ENCODE measurements at regions not wholly inside any gene's neighbourhood (a gene's known extent, or its start where the extent isn't known, plus 50 kb on each side); places are given as distances from the start of the nearest gene placed in this dataset.
"Not testable (repeated sequence)": the region's sequence is repeated elsewhere in the genome, so short reads cannot be mapped to it uniquely, and the experiment has no call there.

DNA sequence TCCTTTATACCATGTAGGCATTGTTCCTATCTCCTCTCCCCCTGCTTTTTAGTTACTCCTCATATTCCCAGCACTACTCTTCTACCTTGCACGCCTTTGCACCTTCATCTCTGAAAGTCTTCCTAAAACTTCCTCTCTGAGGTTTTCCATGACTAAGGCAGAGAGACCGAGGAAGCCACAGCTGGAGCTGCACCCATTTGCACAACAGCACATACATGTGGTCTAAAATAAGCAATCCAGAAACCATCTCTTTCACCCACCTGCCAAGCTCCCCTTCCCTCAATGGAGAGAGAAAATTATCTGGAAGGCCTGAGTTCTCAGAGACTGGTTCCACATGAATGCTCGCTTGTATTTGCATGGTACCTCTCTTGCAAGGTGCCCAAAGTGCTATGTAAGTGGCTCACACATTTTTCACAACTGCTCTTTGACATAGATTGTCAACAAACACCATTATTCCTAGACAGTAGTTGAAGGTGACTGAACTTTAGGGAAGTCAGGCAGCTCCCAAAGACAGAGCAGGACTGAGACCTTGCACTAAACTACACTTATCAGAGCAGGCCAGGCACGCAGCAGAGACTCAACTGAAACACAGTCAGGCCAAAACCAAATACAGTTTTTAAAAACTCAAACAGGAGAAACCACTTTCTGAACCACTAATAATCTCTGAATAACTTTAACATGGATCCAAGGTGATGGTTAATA, 313.2 kb downstream of the TFAP2A start:
- DNase-seq: no peak

DNA sequence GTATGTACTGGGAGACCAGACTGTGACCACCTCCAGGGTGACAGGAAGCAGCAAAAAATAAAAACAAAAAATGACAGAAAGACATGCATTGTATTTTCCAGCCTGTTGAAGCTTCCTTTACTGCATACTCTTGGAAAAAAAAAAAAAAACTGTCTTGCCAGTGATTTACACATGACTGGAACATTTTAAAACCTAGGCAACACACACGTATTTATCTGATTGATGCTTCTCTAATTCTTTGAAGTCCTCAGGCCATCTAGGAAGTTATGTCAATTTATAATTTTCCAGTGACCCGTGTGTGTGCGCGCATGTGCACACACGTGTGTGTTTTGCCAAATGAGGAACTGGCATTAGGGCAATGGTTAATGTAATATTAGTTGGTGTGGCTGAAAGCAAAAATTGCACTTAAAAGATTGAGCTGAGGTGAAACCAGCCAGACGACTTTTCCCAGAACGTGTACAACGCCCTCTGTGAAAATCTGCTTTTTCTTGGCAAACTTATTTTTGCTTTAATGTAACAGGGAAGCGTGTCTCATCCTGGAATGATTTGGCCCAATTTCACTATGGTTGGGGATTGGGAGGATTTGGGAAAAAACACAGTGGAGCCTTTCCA, 315.2 kb downstream of the TFAP2A start:
- DNase-seq: peak; percentile 27

DNA sequence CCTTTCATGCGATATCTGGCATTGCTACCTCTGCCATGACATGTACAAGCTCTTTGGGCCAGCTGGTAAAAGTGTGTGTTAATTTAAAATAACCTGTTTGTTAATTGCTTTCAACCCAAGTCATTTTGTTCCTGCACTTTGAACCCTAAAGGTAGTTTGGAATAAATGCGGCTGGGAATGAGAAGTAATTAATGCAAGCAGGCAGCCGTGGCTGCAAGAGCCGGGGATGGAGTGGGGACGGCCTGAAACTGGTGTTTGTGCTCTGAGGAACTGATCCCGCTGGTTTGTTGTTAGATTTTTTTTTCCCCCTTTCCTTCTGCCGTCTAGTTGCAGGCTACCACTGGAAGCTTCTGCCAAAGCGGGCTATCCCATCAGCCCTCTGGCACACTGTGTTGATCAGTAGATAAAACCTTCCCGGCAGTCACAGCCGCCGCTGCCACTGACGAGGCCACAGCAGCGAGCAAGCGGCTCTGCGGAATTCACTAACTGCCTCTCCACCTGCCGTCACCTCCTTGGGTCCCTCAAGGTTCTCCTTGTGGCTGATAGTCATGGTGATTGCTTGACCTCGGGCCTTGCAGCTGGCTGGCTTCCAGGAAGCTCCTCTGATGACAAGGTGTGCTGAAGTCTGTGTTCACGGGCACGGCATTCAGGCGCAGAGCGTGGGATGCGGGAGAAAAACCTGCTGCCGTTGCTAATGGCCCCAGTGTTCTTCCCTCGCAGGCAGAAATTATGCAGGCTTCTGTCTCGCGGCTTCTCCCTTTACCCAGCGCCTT, 315.9 kb downstream of the TFAP2A start:
- no peak for DNase-seq

DNA sequence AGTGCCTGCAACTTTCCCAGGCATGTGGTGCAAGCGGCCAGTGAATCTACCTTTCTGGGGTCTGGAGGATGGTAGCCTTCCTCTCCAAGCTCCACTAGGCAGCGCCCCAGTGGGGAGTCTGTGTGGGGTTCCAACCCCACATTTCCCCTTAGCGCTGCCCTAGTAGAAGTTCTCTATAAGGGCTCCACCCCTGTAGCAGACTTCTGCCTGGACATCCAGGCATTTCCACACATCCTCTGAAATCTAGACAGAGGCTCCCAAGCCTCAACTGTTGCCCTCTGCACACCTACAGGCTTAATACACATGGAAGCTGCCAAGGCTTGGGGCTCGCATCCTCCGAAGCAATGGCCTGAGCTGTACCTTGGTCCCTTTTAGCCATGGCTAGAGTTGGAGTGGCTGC, 321.6 kb downstream of the TFAP2A start:
- DNase-seq: no peak

DNA sequence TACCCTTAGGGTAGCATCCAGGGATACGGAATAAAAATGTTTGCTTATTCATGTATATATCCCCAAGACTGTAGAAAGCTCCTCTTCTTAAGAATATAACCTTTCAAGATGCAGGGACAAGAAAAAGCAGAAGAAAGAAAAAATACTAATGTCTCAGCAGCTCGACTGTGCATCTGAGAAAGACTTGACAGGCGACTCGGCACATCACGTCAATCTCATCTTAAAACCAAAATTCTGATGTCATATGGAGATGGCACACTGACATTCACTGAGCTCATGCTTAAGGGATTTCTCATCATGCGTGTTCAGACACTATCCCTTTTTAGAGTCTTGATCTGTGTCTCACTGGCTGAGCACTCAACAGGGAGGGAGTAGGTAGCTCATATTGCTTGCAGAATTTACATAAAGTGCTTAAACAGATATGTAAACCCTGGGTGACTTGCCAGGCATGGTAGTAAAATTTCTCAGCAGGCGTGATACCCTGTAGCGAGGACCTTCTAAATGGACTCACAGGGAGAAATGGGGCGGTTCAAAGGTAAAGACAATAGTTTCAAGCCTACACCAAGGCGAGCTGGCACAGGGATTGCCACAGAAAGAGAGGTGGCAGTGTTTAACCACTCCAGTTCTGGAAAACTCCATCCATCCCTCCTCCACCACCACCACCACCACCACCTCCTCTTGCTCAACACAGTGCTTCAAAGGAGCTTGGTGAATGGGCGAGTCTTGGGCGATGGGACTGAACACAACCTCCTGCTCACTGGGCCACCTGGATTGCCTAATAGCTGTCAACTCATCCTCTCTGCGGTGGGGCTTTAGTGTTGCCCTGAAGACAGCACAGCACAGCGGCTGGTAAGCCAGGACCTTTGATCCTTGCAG, 330.5 kb downstream of the TFAP2A start:
- no peak for DNase-seq

DNA sequence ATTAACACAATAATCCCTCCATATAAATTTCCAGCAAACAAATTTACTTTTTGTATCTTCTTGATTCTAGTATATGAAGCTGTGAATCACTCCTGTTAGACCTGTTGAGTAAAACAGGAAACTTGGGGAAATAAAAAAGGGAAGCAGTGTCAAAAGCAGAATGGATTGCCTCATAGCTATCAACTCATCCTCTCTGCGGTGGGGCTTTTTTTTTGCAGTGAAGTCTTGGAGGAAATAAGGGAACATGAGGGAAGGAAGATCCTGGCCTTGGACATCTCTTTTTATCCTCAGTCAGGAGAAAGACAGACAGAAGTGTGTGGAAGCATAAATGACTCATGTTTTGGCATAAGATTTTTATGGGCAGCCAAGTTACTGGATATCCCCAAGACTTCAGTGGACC, 332.5 kb downstream of the TFAP2A start:
- DNase-seq: no peak

DNA sequence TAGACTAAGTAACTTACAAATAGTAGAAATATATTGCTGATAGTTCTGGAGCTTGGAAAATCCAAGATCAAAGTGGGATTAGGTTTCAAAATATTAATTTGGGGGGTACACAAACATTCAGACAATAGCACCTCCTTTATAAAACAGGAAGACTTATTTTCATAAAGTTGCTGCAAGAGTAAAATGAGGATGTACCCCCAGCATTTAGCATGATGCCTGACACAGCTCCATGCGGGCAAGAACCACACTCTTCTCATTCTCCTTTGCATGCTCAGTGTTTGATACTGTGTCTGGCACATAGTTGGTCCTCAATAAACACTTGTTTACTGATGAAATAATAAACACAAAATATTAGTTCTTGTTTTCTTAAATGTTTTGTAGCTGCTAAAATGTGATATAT, 332.9 kb downstream of the TFAP2A start:
- no peak for DNase-seq

DNA sequence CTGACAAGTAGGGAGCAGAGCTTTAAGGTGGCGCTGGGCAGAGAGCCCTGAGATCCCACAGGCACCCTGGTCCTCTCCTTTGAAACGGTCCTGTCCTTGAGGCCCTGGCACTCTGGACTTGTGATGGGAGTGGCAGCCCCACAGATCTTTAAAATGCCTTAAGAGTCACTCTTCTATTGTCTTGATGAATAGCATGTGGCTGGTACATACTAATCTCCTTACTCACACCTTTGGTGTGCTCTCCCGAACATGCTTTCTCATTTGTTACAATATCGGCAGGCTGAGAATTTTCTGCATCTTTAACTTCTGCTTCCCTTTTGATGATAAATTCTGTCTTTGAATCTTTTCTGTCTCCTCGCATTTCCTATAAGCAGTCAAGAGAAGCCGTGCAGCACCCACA, 333.8 kb downstream of the TFAP2A start:
- DNase-seq: no peak

DNA sequence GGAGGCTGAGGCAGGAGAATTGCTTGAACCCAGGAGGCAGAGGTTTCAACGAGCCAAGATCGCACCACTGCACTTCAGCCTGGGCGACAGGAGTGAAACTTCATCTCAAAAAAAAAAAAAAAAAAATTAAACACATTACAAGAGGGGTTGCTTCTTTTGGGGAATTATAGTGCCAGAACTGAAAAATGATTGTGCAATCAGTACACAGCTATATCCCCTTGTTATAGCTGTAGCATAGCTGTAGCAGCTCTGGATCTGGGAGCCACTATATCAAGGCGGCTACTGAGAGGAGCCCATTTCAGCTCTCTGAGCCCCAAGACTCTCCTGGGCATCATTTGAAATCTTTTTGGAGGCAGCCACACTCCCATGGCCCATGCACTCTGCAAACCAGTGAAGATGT, 334.3 kb downstream of the TFAP2A start:
- no peak for DNase-seq

DNA sequence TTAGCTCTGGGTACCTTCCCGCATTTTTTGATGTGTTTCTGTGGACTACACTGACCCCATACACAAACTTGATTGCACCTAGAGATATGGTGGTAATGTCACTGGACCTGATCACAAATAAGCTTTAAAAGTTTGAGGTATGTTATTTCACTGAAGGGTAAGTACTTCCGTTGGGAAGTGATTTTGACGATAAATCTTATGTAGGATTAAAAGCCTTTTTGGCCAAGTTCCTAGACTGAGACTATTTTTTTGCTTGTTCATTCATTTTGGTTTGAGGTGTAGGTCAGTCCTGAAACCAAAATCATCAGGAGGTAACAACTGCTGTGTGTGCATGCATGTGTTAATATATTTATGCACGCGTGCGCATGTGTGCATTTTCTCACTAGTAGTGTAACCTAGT, 336.3 kb downstream of the TFAP2A start:
- DNase-seq: no peak

DNA sequence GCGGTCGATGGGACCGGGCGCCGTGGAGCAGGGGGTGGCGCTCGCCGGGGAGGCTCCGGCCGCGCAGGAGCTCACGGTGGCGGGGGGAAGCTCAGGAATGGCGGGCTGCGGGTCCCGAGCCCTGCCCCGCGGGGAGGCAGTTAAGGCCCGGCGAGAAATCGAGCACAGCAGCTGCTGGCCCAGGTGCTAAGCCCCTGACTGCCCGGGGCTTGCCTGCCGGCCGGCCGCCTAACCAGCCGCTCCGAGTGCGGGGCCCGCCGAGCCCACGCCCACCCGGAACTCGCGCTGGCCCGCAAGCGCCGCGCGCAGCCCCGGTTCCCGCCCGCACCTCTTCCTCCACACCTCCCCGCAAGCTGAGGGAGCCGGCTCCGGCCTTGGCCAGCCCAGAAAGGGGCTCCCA, 340.1 kb downstream of the TFAP2A start:
- DNase-seq: not testable (repeated sequence)

DNA sequence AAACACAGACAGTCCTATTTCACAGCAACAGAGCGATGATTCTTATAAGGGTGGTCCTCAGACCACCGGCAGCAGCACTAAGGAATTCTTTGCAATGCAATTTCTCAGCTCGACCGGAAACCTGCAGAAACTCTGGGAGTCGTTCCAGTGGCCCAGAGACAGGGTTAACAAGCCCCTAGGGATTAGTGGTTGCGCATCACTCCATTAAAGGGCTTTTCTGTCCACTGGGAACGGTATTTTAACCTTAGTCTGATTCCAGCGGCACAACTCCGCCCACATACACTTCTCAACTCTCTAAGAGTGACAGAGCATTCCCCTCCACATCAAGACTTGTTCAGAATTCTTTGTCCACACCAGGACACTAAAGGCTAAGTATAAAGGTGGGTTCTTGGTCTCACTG, 341.5 kb downstream of the TFAP2A start:
- no peak for DNase-seq

DNA sequence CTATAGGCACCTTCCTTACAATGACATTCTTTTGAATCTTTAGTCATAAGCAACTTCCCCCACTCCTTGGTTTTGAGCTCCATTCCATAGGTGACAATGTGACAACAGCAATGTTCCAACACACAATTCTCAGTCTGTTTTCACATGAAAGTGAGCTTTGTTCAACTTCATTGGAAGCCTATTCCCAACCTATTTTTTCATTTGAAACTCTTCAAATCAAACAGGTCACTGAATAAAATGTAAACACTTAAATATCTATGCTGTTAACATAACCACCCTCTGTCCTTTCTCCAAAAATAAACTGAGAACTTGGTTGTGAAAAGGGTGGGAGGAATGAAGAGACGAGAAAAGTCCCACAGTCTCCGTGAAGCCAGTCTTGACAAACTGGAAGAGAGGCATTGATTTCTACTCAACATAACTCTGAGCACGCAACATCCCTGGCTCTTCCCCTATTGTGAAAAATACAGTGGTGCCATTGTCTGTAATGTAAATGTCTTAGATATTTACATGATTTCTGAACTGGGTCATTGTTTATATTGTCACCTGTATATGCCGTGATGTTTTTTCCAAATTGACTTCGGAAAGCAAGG, 343.1 kb downstream of the TFAP2A start:
- no peak for DNase-seq

DNA sequence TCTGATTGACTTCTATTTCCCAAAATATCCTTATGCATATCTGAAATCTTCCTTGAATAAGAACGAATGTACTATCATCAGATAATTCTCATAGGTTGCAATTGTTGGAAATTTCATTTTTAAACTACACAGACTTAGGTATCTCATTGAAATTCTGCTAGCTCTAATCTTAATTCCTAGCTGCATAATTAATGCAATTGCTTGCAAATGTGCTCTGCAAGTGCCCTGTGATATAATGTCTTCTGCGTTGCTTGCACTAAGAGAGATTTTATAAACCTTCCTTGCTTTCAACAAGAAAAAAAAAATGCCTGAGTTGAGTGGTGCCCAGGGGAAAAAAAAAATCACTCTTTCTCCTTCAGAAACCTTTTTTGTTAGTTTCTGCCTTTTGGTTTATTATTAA, 354.9 kb downstream of the TFAP2A start:
- DNase-seq: no peak

DNA sequence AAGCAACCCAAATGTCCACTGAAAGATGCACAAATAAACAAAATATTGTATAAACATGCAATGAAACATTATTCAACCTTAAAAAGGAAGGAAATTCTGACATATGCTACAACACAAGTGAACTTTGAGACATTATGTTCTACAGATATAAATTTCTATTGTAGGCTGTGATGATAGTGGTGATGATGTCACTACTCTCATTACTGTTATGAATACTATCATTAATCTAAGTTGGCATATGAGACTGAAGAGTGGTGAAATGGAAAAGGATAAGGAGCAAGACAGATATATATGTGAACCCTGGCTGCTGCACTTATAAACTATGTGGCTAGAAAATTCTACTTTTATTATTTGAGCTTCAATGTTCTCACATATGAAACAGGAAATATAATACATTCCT, 360.2 kb downstream of the TFAP2A start:
- DNase-seq: no peak

DNA sequence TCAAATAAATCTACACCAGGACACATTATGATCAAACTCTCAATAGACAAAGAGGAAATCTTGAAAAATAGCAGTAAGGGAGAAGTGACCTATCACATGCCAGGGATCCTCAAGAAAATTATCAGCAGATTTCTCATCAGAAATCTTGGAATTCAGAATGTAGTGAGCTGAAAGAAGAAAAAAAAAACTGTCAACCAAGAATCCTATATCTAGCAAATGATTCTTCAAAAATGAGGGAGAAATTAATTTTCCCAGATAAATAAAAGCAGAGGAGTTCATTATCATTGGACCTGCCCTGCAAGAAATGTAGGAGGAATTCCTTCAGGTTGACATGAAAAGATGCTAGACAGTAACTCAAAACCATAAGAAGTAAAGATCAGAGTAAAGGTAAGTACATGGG, 363.6 kb downstream of the TFAP2A start:
- no peak for DNase-seq

DNA sequence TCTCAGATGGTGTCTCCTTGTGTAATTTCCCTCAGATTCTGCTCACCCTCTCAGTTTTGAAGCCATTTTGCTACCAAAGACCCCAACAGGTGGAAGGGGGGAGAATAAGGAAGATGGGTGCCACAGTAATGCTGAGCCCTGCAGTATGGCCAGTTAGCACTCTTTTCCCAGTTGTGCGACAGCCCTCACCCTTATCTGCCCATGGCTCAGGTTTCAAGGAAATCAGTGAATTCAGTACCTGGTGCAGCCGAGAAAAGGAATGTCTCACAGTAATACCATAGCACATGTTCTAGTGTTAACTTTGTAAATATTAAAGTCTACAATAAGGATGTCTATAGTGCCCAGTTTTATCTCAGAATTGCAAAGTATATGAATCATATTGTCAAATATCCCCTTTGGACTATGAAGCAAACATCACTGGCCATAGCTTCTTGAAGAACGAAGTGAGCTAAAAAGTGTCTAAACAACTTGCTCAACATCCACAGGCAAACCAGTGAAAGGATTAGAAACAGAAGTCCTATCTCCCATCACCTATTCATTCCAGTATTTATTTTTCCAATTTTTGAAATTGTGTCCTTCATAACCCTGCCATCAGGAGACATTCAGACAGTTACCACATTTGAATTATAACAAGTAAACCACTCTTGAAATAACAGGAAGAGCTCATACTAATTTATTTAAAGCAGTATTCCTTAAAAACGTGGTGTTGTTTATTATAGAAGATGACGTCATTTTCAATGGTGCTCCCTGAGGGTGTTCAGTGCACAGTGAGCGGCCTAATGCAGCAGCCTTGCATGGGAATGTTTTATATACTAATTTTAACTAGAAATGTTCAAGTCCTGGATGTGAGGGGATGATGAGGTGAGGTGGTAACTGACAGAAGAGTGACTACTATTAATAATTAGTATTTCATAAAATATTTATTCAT, 366.2 kb downstream of the TFAP2A start:
- no peak for DNase-seq

DNA sequence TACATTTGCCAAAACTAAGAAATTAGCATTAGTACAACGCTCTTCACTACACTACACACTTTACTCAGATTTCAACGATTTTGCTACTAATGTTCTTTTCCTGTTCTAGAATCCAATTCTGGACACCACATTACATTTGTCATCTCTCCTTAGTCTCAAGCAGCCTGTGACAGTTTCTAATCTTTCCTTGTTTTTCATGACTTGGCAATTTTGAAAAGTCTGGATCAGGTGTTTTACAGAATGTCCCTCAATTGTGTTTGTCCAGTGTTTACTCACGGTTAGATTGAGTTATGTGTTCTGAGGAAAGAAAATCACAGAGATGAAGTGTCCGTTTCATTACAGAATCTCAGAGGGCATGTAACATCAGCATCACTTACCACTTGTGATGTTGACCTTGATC, 372.6 kb downstream of the TFAP2A start:
- DNase-seq: no peak

DNA sequence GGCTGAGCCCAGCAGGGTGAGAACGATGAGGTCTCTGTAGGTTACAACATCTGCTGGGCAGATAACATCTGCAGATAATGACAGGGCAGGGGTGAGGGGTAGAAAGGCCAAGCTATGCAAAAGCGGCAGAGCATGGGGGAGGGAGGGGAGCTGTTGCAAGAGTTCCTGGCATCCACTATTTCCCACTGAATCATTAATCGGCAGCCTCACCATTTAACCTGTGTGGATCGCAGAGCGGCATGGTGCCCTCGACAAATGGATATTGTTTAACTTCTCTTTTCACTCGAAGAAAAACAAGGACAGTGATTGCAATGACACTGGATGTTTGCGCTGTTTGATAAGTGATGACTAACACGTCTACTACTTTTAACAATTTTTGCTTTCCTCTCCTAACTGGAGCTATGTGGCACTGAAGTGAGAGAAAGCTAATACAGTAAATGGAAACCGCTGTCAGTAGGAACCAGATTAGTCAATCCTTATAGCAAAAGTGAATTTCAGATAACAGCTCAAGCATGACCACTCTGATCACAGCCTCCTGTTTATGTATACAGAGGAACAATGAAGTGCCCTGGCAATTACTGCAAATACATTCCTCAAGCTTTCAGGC, 381.5 kb downstream of the TFAP2A start:
- no peak for DNase-seq

DNA sequence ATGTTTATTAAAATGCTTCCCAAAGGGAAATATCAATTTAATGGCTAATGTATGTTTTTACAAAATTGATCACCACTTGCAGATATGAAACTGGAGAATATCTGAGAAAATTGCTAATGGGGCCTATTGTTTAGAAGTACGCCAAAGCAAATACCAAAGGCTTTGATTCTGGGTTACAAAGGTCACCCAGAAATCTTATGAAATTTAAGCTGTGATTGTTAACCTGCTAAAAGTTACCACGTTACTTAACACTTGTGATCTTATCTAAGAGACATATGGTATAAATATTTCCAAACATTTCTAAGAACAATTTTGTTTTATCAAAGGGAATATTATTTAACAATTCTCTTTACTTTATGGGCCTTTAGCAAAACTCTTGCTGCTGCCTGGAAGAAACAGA, 383.3 kb downstream of the TFAP2A start:
- DNase-seq: no peak

DNA sequence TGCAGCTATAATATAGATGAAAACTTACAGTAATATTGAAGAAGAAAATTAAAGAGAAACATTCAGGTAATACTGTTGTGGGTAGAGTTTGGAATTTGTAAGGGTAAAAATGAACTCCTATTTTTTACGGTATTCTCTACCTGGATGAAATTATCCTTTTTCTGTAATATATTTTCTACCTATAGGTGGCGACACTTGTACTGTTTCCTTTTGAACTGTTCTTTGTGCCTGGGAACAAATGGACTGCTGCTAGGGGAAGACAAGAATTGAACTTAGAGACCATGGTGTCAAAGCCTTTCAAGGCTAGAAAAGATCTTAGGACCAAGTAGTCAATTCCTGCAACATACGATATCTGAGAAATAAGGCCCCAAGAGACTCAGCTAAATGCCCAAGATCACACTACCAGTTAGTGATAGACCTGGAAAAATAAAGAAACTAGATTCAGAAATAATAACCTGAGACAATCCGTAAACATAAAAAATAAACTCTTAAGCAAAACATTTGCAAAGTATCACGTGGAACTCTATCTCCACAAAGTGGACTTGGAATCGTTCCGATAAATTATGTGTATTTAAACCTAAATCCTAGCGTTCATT, 383.8 kb downstream of the TFAP2A start:
- DNase-seq: no peak
